ENCODE measurements at regions not wholly inside any gene's neighbourhood (a gene's known extent, or its start where the extent isn't known, plus 50 kb on each side); places are given as distances from the start of the nearest gene placed in this dataset.

GRCh38 chr17:56087199-56087598 is 66.1 kb upstream of the ANKFN1 start:
- Histone ChIP-seq H3K27me3 (peaks cover 4% of the 10 kb centered on the region), H3K36me3 (no peaks in the 10 kb centered on the region), H3K27ac (no peak overlapping the region), H3K4me1 (no peaks in the 10 kb centered on the region), H3K9me3 (no peaks in the 10 kb centered on the region), H3K4me3 (no peak overlapping the region)
- DNase-seq (ENCODE audit: low spot score in 2 of 2), result no peak
- 59% methylated on average over 3 of the region's 3 CpGs for WGBS
- TF ChIP-seq POLR2AphosphoS5 (IDR thresholded peaks at IDR 0.05) (no peak), EP300 (IDR thresholded peaks at IDR 0.05) (no peak), CTCF (IDR thresholded peaks at IDR 0.05) (no peak), POLR2A (IDR thresholded peaks at IDR 0.05) (no peak)

GRCh38 chr17:56096026-56096810 is 57.1 kb upstream of the ANKFN1 start:
- Histone ChIP-seq H3K9me3 (no peaks in the 10 kb centered on the region), H3K4me1 (no peaks in the 10 kb centered on the region), H3K27ac (no peak overlapping the region), H3K36me3 (no peaks in the 10 kb centered on the region), H3K4me3 (no peak overlapping the region), H3K27me3 (no peaks in the 10 kb centered on the region)
- no peak for DNase-seq (ENCODE audit: low spot score in 2 of 2)
- no peak for TF ChIP-seq CTCF (IDR thresholded peaks at IDR 0.05)
- no peak for TF ChIP-seq EP300 (IDR thresholded peaks at IDR 0.05)
- TF ChIP-seq POLR2A (IDR thresholded peaks at IDR 0.05), result no peak
- no peak for TF ChIP-seq POLR2AphosphoS5 (IDR thresholded peaks at IDR 0.05)
- WGBS, result 52% methylated on average over 3 of the region's 3 CpGs

- Histone ChIP-seq H3K4me1 (no peaks in the 10 kb centered on the region), H3K27me3 (no peaks in the 10 kb centered on the region), H3K36me3 (no peaks in the 10 kb centered on the region), H3K4me3 (no peak overlapping the region), H3K9me3 (no peaks in the 10 kb centered on the region), H3K27ac (no peak overlapping the region)
- DNase-seq (ENCODE audit: low spot score in 2 of 2), result no peak
- WGBS, result 51% methylated on average over 4 of the region's 4 CpGs
- no peak for TF ChIP-seq POLR2A (IDR thresholded peaks at IDR 0.05)
Measured at GRCh38 chr17:56098746-56099145, 54.5 kb upstream of the ANKFN1 start.

- WGBS, result 55% methylated on average over 5 of the region's 5 CpGs
- Histone ChIP-seq H3K9me3 (no peaks in the 10 kb centered on the region), H3K4me1 (no peaks in the 10 kb centered on the region), H3K27me3 (peaks cover 2% of the 10 kb centered on the region), H3K27ac (no peak overlapping the region), H3K4me3 (no peak overlapping the region), H3K36me3 (no peaks in the 10 kb centered on the region)
- no peak for DNase-seq (ENCODE audit: low spot score in 2 of 2)
- TF ChIP-seq POLR2A (IDR thresholded peaks at IDR 0.05), result no peak
Measured at GRCh38 chr17:56099649-56100048, 53.6 kb upstream of the ANKFN1 start.
